ENCODE measurements at regions not wholly inside any gene's neighbourhood (a gene's known extent, or its start where the extent isn't known, plus 50 kb on each side); places are given as distances from the start of the nearest gene placed in this dataset.

DNA sequence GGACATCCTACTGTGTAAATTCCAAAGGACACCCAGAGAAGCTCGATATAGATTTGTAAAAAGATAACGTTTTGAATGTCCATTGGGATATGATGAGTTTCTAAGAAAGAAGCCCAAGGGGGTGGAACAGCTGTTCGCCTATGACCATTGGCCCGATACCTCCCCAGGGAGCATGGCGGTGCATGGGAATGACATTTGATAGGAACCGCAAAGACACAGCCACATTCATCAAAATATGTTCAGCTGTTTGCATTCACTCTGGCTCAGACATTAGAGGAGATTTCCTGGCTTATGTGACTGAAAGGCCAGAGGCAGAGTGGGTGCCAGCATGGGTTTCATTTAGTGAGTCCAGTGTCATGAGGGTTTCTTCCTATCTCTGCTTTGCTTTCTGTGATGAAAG lies 56.0 kb upstream of the BAIAP2L1 start:
- TF ChIP-seq, protein P1, sequence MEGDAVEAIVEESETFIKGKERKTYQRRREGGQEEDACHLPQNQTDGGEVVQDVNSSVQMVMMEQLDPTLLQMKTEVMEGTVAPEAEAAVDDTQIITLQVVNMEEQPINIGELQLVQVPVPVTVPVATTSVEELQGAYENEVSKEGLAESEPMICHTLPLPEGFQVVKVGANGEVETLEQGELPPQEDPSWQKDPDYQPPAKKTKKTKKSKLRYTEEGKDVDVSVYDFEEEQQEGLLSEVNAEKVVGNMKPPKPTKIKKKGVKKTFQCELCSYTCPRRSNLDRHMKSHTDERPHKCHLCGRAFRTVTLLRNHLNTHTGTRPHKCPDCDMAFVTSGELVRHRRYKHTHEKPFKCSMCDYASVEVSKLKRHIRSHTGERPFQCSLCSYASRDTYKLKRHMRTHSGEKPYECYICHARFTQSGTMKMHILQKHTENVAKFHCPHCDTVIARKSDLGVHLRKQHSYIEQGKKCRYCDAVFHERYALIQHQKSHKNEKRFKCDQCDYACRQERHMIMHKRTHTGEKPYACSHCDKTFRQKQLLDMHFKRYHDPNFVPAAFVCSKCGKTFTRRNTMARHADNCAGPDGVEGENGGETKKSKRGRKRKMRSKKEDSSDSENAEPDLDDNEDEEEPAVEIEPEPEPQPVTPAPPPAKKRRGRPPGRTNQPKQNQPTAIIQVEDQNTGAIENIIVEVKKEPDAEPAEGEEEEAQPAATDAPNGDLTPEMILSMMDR (conservative IDR thresholded peaks at IDR 0.05; ENCODE audit: low read depth, low read length), result no peak
- no peak for TF ChIP-seq EZH2 (IDR thresholded peaks at IDR 0.05; ENCODE audit: borderline replicate concordance, low read depth, low read length, poor library complexity, severe bottlenecking)

Data from A673 (cell line).